Brain microvascular endothelial cell (primary cell): ENCODE measurements at regions not wholly inside any gene's neighbourhood (a gene's known extent, or its start where the extent isn't known, plus 50 kb on each side); places are given as distances from the start of the nearest gene placed in this dataset.
"Not testable (repeated sequence)": the region's sequence is repeated elsewhere in the genome, so short reads cannot be mapped to it uniquely, and the experiment has no call there.

Experiments used
- DNase-seq: peaks from one replicate; pipeline ENCODE4 v3.0.0-alpha.2; 2020
- H3K27ac ChIP-seq: fragments of 250-450 bp; sonication (Bioruptor Pico); 2 replicates; pipeline ENCODE4 v1.5.1; 2020; ENCODE audit warnings: mild to moderate bottlenecking, moderate library complexity
- H3K27me3 ChIP-seq: fragments of 250-450 bp; sonication (Bioruptor Pico); replicated peaks from 2 replicates; pipeline ENCODE4 v1.5.1; 2020; ENCODE audit warnings: mild to moderate bottlenecking
- H3K36me3 ChIP-seq: fragments of 250-450 bp; sonication (Bioruptor Pico); replicated peaks from 2 replicates; pipeline ENCODE4 v1.5.1; 2020; ENCODE audit warnings: mild to moderate bottlenecking
- H3K4me3 ChIP-seq: 2 replicates; pipeline ENCODE4 v1.5.1; 2011; ENCODE audit warnings: low read depth, mild to moderate bottlenecking, control low read depth, low read length, moderate library complexity
- CTCF ChIP-seq: IDR thresholded peaks from 2 replicates; pipeline ENCODE4 v1.5.1; 2011; ENCODE audit warnings: low read depth, mild to moderate bottlenecking, moderate library complexity, low read length, control low read depth, inconsistent platforms; ENCODE audit errors: missing control alignments
- in situ Hi-C: cut with HindIII; loops from 2 replicates; pipeline ENCODE4 v1.10.0; 2017; ENCODE audit warnings: low sequenced_read_pairs, low pct_ligation_motif_present

DNA sequence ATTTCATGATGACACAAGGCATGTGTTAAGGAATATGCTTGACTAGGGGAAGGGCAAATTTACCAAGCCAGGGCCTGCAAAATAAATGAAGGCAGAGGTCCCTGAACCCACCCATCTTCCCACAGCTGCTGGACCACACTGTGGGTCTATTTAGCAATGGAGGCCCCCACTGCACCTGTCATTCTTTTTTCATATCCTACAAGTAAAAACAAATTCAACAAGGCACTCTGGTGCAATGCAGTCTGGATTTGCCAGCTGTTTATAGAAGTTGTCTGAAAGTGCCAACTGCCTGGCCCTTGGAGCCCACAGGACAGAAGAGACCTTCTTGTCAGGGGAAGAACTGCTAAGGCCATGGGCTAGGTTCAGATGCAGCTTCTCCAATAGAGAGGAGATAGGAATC, 112.8 kb upstream of the ATL2 start:
- Histone ChIP-seq H3K4me3 (no peak overlapping the region), H3K27ac (no peak overlapping the region), H3K27me3 (no peaks in the 10 kb centered on the region), H3K36me3 (no peaks in the 10 kb centered on the region)
- no peak for DNase-seq
- in situ Hi-C loops = no loop called here
- TF ChIP-seq CTCF = no peak

GRCh38 chr2:38487852-38488251, 110.8 kb upstream of the ATL2 start:
- no peak for DNase-seq

DNA sequence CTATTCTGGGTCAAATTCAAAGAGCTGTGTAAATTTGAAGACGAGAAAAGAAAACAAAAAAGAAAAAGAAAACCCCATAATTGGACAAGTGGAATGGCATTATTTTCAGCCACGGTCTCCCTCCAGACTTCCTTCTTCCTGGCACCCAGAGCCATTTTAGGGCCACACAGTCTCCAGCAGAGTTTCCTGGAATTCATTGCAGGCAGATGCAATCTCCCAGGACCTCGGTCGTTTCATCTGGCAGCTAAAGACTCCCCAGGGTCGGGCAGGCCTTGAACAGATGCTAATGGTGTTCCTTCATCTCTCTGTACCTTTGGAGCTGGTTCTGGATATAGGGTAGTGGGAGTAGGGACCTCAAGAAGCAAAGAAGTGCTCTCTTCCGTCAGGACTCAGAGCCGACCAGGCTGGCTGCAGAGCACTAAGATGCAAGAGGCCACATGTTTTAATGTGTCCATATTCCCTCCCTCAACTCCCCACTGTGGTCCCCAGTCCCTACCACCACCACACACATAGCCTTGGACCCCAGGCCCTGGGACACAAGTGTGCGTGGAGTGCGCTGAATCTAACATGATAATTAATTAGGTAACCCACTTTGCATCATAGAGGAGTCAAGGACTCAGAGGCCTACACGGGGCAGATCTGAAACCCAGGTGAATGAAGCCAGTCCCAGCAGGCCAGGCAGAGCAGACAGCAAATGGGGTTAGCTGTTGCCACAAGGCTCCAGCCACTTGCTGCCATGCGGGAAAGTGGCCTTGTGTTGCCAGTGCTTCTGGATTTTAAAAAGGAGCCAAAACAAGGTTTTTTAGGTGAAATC, 109.3 kb upstream of the ATL2 start:
- no peak overlapping the region for H3K27ac ChIP-seq
- no peak for DNase-seq
- in situ Hi-C loops = no loop called here
- no peaks in the 10 kb centered on the region for H3K27me3 ChIP-seq
- TF ChIP-seq CTCF = no peak
- no peak overlapping the region for H3K4me3 ChIP-seq
- no peaks in the 10 kb centered on the region for H3K36me3 ChIP-seq

More at GRCh38 chr2:38487852-38488251, 110.8 kb upstream of the ATL2 start:
- Histone ChIP-seq H3K27ac (no peak overlapping the region), H3K36me3 (no peaks in the 10 kb centered on the region), H3K27me3 (no peaks in the 10 kb centered on the region), H3K4me3 (no peak overlapping the region)
- in situ Hi-C loops = no loop called here
- no peak for TF ChIP-seq CTCF

GRCh38 chr2:38485734-38486133, 108.7 kb upstream of the ATL2 start:
- TF ChIP-seq CTCF = no peak
- Histone ChIP-seq H3K36me3 (no peaks in the 10 kb centered on the region), H3K27ac (no peak overlapping the region), H3K27me3 (no peaks in the 10 kb centered on the region), H3K4me3 (no peak overlapping the region)
- in situ Hi-C loops = no loop called here
- no peak for DNase-seq

DNA sequence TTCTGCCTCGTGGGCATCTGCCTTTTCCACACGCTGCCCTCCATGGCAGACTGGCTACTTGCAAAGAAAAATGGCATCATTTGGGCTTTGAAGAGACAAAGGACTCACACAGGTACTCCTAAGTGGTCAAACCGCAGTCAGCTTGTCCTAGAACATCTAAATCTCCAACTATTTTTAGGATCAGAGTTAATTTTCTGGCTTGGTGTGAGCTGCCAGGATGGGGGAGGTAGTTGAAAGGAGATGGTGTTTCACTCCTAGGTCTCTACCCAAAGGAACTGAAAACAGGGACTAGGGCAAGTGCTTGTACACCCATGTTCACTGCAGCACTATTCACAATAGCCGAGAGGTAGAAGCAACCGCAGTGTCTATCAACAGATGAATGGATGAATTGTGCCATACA, 107.9 kb upstream of the ATL2 start:
- H3K27ac ChIP-seq = no peak overlapping the region
- no peaks in the 10 kb centered on the region for H3K36me3 ChIP-seq
- DNase-seq = no peak
- no peak for TF ChIP-seq CTCF
- no peak overlapping the region for H3K4me3 ChIP-seq
- in situ Hi-C loops = no loop called here
- H3K27me3 ChIP-seq = no peaks in the 10 kb centered on the region

DNA sequence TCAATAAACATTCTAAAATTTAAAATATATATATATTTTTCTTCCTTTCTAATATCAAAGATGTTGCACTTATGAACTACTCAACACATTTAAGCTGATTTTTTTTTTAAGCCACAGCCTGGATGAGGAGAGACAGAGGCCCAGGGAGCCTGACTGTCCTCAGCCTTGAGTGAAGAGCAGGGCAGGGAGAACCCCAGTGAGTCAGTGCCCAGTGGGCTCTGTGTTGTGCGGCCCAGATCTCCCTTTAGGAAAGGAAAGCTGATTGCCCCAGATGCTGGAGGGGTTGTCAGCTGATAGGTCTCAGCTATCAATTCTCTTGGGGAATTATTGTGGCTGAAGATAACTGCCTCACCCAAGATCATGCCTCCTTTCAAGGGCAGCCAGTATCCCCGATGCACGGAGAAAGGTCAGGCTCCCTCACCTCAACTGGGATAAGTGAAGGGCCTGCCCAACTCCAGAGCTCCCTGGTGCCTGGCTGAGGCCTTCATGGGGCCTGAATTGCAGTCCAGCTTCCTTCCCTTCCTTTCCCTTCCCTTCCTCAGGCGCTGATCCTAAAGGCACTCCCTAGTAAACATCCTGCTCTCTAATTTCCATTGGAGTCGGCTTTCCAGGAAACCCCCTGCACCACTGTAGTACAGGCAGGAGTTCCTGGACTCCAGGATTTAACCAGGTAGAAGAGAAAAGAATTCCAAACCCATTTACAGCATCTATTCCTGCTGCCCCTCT, 106.9 kb upstream of the ATL2 start:
- H3K27ac ChIP-seq = no peak overlapping the region
- no peak for DNase-seq
- TF ChIP-seq CTCF = no peak
- in situ Hi-C loops = no loop called here
- H3K4me3 ChIP-seq = no peak overlapping the region
- no peaks in the 10 kb centered on the region for H3K36me3 ChIP-seq
- no peaks in the 10 kb centered on the region for H3K27me3 ChIP-seq

GRCh38 chr2:38482710-38483109, 105.6 kb upstream of the ATL2 start:
- H3K27ac ChIP-seq, in situ Hi-C loops, H3K27me3 ChIP-seq, H3K4me3 ChIP-seq, DNase-seq, H3K36me3 ChIP-seq: not testable (repeated sequence)
